ENCODE measurements at regions not wholly inside any gene's neighbourhood (a gene's known extent, or its start where the extent isn't known, plus 50 kb on each side); places are given as distances from the start of the nearest gene placed in this dataset.
"Not testable (repeated sequence)": the region's sequence is repeated elsewhere in the genome, so short reads cannot be mapped to it uniquely, and the experiment has no call there.

DNA sequence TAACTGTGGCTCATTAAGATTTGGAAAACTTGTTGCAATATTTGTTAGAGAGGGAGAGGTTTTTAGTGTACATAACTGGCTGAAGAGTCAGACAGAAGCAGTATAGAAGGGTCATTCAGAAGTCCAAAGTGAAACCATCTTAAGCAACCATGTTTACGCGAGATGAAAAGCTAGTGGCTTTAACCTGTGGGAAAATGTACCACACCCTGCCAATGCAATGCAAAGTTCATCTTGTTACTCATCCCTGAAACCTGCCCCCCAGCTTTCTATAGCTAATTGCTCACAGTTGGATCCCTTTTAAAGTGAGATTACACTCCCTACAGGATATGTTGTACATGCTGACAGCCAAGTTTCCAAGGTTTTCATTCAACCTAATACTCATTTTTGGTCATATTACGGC is 96.7 kb upstream of the RAPGEF2 start:
- DNase-seq, result no peak

DNA sequence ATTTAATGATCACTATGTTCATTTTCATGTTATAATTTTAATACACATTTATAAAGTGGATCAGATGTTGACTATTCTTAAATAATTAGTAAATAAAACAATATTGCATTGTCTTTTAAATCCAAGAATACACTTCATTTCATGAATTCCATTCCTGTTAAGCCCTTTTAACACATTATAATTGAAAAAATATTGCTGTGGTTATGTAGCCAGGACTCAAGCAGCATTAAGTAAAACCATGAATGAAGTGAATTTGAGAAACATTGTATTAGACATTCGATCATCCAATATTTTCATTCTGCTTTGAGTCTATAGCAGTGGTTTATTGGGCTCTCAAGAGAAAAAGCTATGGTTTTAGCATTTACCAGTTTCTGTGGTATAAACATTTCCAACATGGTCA is 94.2 kb upstream of the RAPGEF2 start:
- DNase-seq, result no peak

DNA sequence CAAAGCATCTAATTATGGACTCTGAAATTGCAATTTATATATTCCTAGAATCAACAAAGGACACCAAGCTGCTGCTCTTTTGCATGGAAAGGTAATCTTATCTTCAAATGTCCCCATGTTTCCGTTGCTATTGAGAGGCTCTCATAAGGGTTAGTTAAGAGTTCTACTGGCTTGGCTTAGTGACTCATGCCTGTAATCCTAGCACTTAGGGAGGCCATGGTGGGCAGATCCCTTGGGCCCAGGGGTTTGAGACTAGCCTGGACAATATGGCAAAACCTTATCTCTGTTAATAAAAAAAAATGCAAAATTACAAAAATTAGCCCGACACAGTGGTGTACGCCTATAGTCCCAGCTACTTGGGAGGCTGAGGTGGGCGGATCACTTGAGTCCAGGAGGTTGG is 93.4 kb upstream of the RAPGEF2 start:
- no peak for DNase-seq

DNA sequence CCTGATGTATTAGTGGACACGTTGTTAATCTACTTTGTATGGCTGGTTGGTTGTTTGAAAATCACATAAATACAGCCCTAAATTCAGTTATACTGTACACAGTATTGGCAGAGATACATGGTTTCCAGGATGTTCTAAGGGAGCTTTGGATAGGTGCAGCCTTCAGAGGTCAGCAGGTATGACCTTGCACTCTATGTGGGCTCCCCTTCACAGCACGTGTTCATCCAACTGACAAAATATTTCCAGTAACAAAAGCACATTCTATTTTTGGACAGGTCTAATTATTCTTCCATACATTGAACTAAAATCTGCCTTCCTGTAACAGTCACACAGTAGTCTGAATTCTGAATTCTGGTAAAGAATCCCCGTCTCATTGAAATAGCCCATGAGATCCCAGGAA is 92.8 kb upstream of the RAPGEF2 start:
- DNase-seq, result no peak

DNA sequence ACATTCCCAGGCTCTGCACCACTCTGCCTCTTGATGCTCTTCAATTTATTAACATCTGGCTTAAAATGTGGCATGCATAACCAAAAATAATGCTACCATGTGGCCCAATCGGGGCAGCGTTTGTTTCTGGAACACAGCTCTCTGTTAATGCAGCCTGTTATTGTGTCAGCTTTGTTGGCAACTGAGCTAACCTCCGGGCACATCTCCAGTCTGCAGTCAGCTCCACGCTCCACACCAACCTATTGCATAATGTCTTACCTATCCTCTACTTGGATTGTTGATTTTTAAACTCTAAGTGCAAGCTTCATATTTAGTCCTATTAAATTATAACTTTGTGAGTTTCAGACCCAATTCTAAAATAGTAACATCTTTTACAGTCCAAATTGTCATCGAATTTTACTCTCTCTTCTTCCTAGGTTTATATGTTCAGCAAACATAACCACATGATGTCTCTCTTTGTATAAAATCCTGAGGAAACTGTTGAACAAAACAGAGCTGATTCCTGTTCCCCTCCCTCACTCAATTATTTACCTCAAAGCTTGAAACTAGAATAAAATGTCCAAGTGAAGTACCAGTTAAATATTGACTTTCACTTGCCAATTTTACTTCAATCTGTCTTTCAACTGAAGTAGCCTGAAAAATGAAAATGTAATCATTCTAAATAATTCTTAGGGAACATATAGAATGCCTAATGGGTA is 92.2 kb upstream of the RAPGEF2 start:
- DNase-seq, result no peak

DNA sequence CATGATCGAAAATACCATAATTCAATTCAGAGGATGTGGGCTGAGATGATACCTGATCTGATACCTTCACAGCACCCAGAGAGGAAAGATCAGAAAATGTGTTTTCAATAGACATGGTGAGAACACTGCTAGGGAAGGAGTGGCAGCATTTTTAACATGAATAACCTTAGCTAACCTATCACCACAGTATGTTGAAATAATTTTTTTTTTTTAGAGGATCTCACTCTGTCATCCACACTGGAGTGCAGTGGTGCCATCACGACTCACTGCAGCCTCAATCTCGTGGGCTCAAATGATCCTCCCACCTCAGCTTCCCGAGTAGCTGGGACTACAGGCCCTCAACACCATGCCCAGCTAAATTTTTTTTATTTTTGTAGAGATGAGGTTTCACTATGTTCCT is 90.5 kb upstream of the RAPGEF2 start:
- no peak for DNase-seq

DNA sequence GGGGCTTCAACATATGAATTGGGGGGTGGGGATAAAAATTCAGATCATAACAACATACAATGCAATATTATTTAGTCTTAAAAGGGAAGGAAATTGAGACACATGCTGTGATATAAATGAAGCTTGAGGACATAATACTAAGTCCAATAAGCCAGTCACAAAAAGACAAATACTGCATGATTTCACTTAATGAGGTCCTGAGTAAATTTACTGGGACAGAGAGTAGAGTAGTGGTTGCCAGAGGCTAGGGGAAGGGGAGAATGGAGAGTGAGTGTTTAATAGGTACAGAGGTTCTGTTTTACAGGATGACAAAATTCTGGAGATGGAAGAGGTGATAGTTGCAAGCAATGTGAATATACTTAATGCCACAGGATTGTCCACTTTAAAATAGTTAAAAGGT is 89.2 kb upstream of the RAPGEF2 start:
- no peak for DNase-seq

DNA sequence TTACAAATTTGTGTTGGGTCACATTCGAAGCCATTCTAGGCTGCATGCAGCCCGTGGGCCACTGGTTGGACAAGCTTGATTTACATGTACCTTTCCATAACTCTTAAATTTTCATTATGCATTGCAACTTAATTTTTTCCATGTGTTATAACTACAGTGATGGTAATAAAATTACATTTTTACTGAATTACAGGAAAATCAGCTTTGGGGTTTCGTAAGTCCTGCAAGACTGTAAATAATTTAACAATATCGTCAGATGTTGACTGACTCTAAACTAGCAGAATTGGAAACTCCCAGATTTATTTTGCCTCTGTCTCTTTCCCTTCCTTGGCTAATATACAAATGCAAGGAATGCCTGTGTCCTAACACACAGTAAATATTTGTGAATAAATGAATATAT is 88.0 kb upstream of the RAPGEF2 start:
- no peak for DNase-seq

DNA sequence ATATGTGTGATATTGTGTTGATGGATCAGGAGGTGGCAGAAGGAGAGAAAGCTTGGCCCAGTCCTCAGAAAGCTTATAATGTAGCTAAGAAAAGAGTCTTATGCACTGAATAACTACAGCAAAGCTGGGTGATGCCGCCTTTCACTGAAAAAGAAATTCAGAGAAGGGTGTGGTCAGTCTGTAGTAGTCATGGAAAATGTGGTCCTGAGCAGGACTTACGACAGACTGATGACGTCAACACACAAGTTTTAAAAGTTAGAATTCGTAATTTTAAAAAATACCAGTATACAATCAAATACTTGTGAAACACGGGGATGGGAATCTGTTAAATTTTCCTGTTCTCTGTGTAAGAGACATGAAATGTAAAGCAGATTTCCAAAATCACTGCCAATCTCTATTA is 87.0 kb upstream of the RAPGEF2 start:
- peak; percentile 22 for DNase-seq

DNA sequence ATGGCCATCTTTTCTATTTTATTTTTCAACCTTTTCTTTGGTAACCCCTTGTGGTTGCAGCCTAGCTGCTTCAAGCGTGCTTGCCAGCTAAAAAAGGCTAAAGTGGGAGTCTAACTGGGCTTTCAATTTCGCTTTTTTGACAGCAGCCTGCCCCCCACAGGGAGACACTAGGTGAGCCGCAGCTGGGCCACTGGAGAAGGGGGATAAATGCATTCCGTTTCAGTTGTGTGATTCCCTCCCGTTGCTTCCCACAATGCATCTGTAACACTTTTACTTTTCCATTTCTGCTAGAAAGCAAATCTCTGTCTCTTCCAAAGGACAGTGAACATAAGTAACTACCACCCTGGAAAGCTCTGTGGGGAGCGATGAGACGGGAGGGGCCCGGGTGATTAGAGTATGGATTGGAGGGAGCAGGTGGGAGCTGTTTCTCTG is 86.3 kb upstream of the RAPGEF2 start:
- peak; percentile 54 for DNase-seq

DNA sequence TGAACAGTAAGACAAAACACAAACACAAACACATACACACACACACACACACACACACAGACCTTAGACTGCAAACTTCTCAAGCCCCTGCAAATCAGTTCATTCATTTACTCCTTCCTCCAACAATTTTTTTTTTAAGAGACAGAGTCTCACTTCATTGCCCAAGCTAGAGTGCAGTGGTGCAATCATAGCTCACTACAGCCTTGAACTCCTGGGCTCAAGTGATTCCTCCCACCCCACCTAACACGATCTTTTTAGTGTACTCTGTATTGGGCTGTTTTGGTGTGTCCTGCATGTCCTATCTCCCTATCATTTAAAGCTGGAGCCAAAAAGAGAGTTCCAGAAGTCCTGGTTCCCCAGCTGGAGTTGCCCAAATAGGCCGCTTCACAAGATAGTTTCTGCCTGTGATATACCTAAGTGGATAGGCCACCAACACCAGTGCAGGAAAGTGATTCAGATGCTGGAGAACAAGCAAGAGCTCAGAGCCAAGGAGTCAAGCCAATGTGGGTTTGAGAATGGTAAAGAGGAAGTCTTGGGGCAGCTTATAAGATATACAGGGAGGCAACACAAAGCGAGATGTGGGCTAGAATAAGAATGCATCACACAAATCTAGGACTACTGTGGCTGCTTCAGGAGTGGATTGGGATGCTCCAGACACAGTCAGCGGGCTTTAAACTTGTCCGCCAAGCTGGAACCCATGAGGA is 85.4 kb upstream of the RAPGEF2 start:
- peak; percentile 77 for DNase-seq

DNA sequence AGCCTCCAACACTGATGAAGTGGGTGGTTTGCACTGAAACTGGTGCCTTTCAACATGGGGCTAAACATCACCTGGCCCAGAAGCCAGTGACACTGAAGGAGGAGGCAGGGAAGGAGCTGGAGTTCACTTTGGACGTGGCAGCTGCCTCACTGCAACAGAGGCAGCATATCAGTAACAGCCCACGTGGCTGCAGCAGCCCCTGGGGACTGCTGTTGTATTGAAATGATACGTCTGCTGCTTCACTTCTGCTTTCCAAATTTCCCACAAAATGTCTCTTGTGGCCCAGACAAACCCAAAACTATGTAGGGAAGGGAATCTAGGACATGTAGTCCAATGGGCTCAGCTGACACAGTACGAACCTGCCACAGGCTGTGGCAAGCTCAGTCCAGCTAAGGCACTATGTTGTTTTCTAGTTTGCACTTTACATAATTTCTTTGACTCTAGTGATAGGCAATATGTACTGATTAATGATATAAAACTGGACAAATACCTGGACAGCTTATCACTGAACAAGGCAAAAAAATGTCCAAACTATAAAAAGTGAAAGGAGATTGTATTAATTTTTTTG is 84.7 kb upstream of the RAPGEF2 start:
- DNase-seq, result peak; percentile 89

DNA sequence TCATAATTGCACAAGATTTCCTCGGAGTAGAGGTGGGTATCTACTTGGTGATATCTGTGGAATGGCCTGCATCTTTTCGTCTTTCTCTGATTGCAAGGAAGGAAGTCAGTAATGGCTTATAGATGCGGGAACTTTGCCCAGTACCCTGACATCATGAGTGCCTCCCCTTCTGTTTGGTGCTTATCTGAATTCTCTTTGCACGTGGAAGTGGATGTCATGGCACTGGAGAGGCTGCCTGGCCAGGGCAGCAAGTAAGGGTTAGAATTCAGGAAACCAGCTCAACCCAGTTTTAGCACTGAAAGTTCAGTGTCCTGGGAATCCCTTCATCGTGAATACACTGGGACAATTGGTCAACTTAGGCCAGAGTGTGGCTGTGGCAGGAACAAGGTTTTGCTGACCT is 83.5 kb upstream of the RAPGEF2 start:
- no peak for DNase-seq

DNA sequence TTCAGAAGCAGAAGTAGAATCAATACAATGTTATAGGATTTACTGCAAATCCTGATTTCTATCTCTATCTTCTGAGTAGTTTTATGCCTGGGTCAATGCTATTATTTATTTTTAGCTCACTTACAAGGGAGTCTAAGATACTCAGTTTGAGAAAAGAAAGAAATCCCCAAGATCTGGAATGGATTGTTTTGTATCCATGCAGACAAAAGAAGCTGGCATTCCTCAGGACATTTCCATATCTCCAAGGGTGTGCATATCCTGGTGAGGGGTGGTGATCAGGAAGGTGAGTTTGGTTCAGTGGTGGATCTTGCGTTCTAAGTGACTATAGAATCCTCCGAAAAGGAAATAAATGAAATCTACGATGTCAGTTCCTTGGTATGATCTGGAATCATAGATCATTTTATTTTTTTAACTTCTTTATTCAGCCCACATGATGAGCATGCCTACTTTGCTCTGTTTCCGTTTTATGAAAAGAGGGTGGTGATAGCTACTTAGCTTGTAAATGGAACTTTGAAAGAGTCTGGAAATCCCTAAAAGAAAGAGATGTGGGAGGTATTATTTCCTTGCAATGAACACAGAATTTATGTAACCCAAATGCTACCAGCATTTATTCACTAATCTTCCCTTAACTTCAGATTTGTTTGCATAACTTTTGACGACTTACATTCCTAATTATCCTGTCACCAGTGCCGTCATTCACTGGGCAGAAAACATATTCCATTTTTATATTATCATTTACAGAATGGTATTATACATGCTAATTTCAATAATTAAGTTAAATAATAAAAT is 81.1 kb upstream of the RAPGEF2 start:
- DNase-seq, result no peak

DNA sequence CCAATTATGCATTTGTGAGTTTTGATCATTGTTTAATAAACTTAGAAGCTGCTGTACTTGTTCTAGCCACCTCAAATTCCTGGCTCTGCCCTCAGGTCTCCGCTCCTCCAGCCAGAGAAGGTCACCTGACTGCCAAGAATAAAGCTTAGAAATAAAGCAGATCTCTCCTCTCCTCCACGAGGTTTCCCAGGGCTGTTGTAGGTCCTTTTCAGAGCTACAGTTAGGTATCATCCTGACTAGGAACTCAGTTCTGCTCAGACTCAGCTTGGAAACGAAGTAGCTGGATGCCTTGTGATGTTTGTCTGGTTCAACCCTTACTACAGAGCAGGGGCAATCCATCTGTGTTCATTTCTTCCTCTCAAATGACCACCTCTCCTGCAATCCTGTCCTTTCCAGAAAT is 79.1 kb upstream of the RAPGEF2 start:
- no peak for DNase-seq

DNA sequence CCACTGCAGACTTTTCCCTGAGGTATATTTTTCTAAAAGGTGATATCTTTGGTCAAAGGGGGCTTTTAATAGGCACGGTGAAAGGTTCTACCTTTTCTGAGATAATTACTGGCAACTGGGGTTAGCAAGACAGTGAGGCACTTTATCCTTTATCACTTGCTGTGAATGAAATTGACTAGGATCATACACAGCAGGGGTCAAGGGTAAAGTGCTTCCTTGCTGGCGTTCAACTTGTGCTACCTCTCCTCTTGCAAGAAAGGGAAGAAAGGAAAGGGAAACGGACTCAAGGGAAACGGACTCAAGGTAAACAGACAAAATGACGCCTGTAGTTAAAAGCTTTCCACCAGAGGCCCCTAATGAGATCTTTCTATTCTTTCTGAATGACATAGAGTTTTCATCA is 78.6 kb upstream of the RAPGEF2 start:
- no peak for DNase-seq

DNA sequence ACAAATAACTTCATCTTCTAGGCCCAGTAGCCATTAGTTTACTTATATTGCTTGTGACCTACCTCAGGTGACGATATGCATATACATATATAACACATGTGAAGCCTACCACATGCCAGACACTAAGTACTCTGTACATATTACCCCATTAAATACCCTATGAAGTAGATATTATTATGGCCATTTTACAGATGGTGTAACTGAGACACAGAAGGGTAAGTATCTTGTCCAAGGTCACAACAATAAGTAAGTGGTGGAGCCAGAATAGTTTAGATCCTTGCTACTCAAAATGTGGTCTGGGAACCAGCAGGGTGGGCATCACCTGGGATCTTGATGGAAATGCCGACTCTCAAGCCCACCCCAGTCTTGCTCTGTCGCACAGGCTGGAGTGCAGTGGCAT is 78.1 kb upstream of the RAPGEF2 start:
- no peak for DNase-seq

DNA sequence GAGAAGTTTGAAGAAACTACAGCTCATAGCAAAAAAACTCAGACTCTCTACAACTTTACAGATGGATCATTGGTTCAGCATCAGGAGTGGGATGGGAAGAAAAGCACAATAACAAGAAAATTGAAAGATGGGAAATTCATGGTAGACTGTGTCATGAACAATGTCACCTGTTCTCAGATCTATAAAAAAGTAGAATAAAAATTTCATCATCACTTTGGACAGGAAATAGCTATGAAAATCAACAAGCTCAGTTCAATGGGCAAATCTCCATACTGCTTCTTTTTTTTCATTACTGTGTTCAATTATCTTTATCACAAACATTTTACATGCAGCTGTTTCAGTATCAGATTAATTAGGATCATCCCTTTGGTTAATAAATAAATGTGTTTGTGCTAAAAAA is 76.5 kb upstream of the RAPGEF2 start:
- no peak for DNase-seq

DNA sequence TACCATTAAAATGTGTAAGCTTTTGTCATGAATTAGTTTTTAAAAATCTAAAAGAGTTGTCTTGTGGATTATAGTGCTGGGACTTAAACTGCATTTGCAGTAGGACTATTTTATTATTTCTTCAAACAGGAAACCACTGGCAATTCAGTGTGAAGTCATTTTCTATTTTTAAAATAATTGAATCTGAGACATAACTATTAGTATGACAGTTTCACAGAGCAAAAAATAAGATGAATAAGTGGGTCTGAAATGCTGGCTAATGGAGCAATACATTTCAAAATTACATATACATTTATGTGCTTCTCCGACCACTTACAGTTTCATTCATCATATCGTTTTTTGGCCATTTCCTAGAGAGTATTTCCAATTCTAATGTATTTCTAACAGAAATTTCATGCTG is 75.3 kb upstream of the RAPGEF2 start:
- DNase-seq, result no peak

DNA sequence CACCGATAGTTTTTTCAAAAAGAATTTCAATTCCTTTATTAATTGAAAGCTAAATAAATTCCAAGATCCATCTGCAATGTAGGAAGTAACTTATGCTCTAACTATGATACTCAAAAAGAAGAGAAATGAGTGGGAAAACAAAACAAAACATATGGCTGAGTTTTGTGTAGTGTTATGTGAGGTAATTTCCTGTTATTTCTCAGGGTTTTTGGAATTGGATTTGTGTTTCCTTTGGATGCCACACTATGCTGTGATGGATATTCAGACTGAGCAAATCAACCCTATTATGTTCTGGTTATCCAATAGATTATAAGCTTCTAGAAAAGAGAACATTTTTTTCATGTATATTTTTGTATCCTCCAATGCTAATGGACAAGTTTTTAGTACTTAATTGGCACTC is 73.4 kb upstream of the RAPGEF2 start:
- no peak for DNase-seq

DNA sequence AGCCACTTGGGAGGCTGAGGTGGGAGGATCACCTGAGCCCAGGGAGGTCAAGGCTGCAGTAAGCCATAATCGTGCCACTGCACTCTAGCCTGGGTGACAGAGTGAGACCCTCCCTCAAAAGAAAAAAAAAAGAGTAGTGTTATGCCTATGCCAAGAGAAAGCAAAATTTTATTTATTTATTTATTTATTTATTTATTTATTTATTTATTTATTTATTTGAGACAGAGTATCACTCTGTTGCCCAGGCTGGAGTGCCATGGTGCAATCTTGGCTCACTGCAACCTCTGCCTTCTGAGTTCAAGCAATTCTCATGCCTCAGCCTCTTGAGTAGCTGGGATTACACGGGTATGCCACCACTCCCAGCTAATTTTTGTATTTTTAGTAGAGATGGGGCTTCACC is 72.6 kb upstream of the RAPGEF2 start:
- DNase-seq, result not testable (repeated sequence)

DNA sequence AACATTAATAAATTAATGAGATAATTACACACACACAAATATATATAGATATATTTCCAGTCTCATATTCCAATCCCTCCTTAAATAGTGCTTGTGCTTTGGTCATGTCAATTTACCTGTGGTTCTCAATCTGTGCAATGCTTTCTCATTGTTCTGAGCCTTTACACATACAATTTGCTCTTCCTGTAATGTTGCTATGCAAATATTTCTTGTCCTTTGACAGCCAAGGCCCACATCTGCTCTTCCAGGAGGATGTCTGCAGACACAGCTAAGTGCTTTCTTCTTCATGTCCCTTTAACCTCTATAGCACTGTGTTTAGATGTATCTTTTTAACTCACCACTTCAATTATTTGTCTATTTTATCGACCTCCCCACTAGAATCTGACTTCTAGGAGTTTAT is 67.3 kb upstream of the RAPGEF2 start:
- no peak for DNase-seq

DNA sequence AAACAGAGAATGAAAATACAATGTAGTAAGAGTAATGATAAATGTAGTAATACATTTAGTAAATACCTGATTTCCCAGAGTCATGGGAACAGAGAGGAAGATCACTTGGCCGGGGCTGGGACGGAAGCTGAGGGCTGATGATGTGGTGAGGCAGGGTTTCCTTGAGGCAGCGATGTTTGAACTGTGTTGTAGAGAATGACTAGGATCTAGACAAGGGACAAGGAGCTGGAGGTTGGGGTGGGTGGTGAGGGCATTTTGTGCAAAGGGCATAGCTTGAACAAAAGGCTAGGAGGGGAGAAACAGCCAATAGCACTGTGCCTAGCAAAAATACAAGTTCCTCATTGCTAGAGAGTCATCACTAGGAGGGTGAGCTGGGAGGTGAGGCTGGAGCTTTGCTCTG is 64.3 kb upstream of the RAPGEF2 start:
- no peak for DNase-seq
